ENCODE measurements at regions not wholly inside any gene's neighbourhood (a gene's known extent, or its start where the extent isn't known, plus 50 kb on each side); places are given as distances from the start of the nearest gene placed in this dataset.

DNA sequence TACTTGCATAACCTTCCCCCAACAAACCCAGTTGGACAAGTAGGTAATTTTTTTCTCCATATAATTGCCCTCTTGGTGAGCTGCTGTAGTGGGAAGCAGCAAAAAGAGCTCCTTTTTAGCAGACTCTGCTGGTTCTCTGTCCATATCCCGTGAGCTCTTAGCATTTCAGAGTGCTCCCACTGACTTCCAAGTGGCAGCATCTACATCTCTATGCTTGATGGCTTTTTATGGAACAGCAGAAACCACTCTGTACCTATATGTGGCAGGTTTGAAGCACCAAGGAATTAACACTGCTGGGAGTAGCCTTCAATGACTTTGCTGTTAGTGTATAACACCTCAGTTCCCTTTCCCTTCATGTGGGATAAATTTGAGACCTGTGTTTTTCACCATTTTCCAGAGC is 168.4 kb upstream of the NHS start:
- no peak overlapping the region for H3K27ac ChIP-seq (ENCODE audit: low read depth, low read length)
- DNase-seq (ENCODE audit: insufficient read length, low spot score, missing footprints): no peak
- H3K9me3 ChIP-seq (ENCODE audit: low read depth, low read length): no peaks in the 10 kb centered on the region
- H3K36me3 ChIP-seq (ENCODE audit: insufficient read depth, low read length): no peaks in the 10 kb centered on the region
- peaks cover 2% of the 10 kb centered on the region for H3K27me3 ChIP-seq (ENCODE audit: insufficient read depth, low read length)
- no peak overlapping the region for H2AFZ ChIP-seq (ENCODE audit: low read length)
- TF ChIP-seq CTCF (IDR thresholded peaks at IDR 0.05; ENCODE audit: extremely low read depth, low read depth, low read length): no peak
- H3K4me3 ChIP-seq (ENCODE audit: insufficient read depth, low read length): no peak overlapping the region
- H3K4me2 ChIP-seq (ENCODE audit: insufficient read depth, low read length): no peak overlapping the region
- H3K4me1 ChIP-seq (ENCODE audit: insufficient read depth, low read length): no peaks in the 10 kb centered on the region
- no peaks in the 10 kb centered on the region for H3K79me2 ChIP-seq (ENCODE audit: insufficient read depth, low read length)
- H4K20me1 ChIP-seq (ENCODE audit: insufficient read depth, low read length): no peaks in the 10 kb centered on the region

DNA sequence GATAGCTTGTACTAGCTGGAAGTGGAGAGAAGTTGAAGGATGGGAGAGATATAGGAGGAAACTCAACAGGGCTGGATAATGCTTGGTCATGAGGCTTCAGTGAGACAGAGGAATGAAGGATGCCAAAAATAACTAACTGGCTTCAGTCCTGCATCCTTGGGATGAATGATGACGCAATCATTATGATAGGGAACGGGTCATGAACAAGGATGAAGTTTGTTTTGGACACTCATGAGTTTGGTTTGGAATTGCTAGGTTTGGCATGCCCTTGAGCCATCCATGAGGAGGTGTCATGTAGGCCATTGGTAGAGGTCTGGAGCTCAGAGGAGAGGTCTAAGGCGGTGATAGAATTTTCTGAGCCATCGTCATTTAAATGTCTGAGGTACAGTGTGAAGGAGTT is 160.0 kb upstream of the NHS start:
- H4K20me1 ChIP-seq (ENCODE audit: insufficient read depth, low read length): no peaks in the 10 kb centered on the region
- H3K79me2 ChIP-seq (ENCODE audit: insufficient read depth, low read length): no peaks in the 10 kb centered on the region
- no peak overlapping the region for H2AFZ ChIP-seq (ENCODE audit: low read length)
- no peaks in the 10 kb centered on the region for H3K9me3 ChIP-seq (ENCODE audit: low read depth, low read length)
- H3K4me3 ChIP-seq (ENCODE audit: insufficient read depth, low read length): no peak overlapping the region
- H3K27me3 ChIP-seq (ENCODE audit: insufficient read depth, low read length): no peaks in the 10 kb centered on the region
- no peaks in the 10 kb centered on the region for H3K36me3 ChIP-seq (ENCODE audit: insufficient read depth, low read length)
- DNase-seq (ENCODE audit: insufficient read length, low spot score, missing footprints): no peak
- no peak overlapping the region for H3K4me2 ChIP-seq (ENCODE audit: insufficient read depth, low read length)
- H3K27ac ChIP-seq (ENCODE audit: low read depth, low read length): no peak overlapping the region
- no peaks in the 10 kb centered on the region for H3K4me1 ChIP-seq (ENCODE audit: insufficient read depth, low read length)
- no peak for TF ChIP-seq CTCF (IDR thresholded peaks at IDR 0.05; ENCODE audit: extremely low read depth, low read depth, low read length)

- H3K4me2 ChIP-seq (ENCODE audit: insufficient read depth, low read length): no peak overlapping the region
- H2AFZ ChIP-seq (ENCODE audit: low read length): no peak overlapping the region
- no peaks in the 10 kb centered on the region for H3K79me2 ChIP-seq (ENCODE audit: insufficient read depth, low read length)
- H4K20me1 ChIP-seq (ENCODE audit: insufficient read depth, low read length): no peaks in the 10 kb centered on the region
- no peaks in the 10 kb centered on the region for H3K27me3 ChIP-seq (ENCODE audit: insufficient read depth, low read length)
- no peaks in the 10 kb centered on the region for H3K36me3 ChIP-seq (ENCODE audit: insufficient read depth, low read length)
- H3K9me3 ChIP-seq (ENCODE audit: low read depth, low read length): no peaks in the 10 kb centered on the region
- no peak overlapping the region for H3K27ac ChIP-seq (ENCODE audit: low read depth, low read length)
- TF ChIP-seq CTCF (IDR thresholded peaks at IDR 0.05; ENCODE audit: extremely low read depth, low read depth, low read length): no peak
- no peak for DNase-seq (ENCODE audit: insufficient read length, low spot score, missing footprints)
- H3K4me1 ChIP-seq (ENCODE audit: insufficient read depth, low read length): no peaks in the 10 kb centered on the region
- H3K4me3 ChIP-seq (ENCODE audit: insufficient read depth, low read length): no peak overlapping the region
These were observed 148.3 kb upstream of the NHS start for GRCh38 chrX:17226736-17227135.

- H3K9me3 ChIP-seq (ENCODE audit: low read depth, low read length): no peaks in the 10 kb centered on the region
- TF ChIP-seq CTCF (IDR thresholded peaks at IDR 0.05; ENCODE audit: extremely low read depth, low read depth, low read length): no peak
- H3K79me2 ChIP-seq (ENCODE audit: insufficient read depth, low read length): no peaks in the 10 kb centered on the region
- no peaks in the 10 kb centered on the region for H3K36me3 ChIP-seq (ENCODE audit: insufficient read depth, low read length)
- no peaks in the 10 kb centered on the region for H3K27me3 ChIP-seq (ENCODE audit: insufficient read depth, low read length)
- no peaks in the 10 kb centered on the region for H3K4me1 ChIP-seq (ENCODE audit: insufficient read depth, low read length)
- no peaks in the 10 kb centered on the region for H4K20me1 ChIP-seq (ENCODE audit: insufficient read depth, low read length)
- H3K4me2 ChIP-seq (ENCODE audit: insufficient read depth, low read length): no peak overlapping the region
- no peak overlapping the region for H3K27ac ChIP-seq (ENCODE audit: low read depth, low read length)
- no peak for DNase-seq (ENCODE audit: insufficient read length, low spot score, missing footprints)
- H3K4me3 ChIP-seq (ENCODE audit: insufficient read depth, low read length): no peak overlapping the region
- no peak overlapping the region for H2AFZ ChIP-seq (ENCODE audit: low read length)
These were observed 137.9 kb upstream of the NHS start for GRCh38 chrX:17237146-17237545.

Data from osteoblast (primary cell).